Mesenchymal stem cell (in vitro differentiated cells and primary cell): ENCODE measurements at regions not wholly inside any gene's neighbourhood (a gene's known extent, or its start where the extent isn't known, plus 50 kb on each side); places are given as distances from the start of the nearest gene placed in this dataset.

Source experiments
- DNase-seq: peaks from one replicate; pipeline ENCODE4 v3.0.0-alpha.2; 2013
- H2AFZ ChIP-seq: one replicate; pipeline ENCODE4 v1.6.1; 2013; ENCODE audit warnings: low read depth, mild to moderate bottlenecking, control low read depth, inconsistent platforms, low read length, moderate library complexity
- H2AK5ac ChIP-seq: 2 replicates; pipeline ENCODE4 v1.6.1; 2013; ENCODE audit warnings: low read length, moderate library complexity, mild to moderate bottlenecking, inconsistent platforms; ENCODE audit not compliant: severe bottlenecking
- H2BK120ac ChIP-seq: one replicate; pipeline ENCODE4 v1.6.1; 2013; ENCODE audit warnings: low read depth, mild to moderate bottlenecking, inconsistent platforms, low read length, moderate library complexity
- H2BK12ac ChIP-seq, 2 experiments: one replicate each; pipeline ENCODE4 v1.6.1; 2013; ENCODE audit warnings: inconsistent platforms in 2 of 2, low read length in 2 of 2, mild to moderate bottlenecking in 2 of 2, moderate library complexity in 2 of 2, control low read depth in 1 of 2
- H2BK15ac ChIP-seq: one replicate; pipeline ENCODE4 v1.6.1; 2013; ENCODE audit warnings: mild to moderate bottlenecking, low read depth, inconsistent platforms; ENCODE audit not compliant: poor library complexity, severe bottlenecking
- H2BK5ac ChIP-seq: 2 replicates; pipeline ENCODE4 v1.6.1; 2013; ENCODE audit warnings: low read depth, mild to moderate bottlenecking, low read length, control low read depth, inconsistent platforms; ENCODE audit not compliant: poor library complexity, severe bottlenecking
- H3K14ac ChIP-seq, 2 experiments: one replicate each; pipeline ENCODE4 v1.6.1; 2013; ENCODE audit warnings: inconsistent platforms in 2 of 2, low read length in 2 of 2, control low read depth in 1 of 2, mild to moderate bottlenecking in 1 of 2, moderate library complexity in 1 of 2
- H3K18ac ChIP-seq, 2 experiments: one replicate each; pipeline ENCODE4 v1.6.1; 2013; ENCODE audit warnings: inconsistent platforms in 2 of 2, low read length in 2 of 2, control low read depth in 1 of 2, low read depth in 1 of 2, mild to moderate bottlenecking in 1 of 2
- H3K23ac ChIP-seq, 2 experiments: one replicate each; pipeline ENCODE4 v1.6.1; 2013; ENCODE audit warnings: inconsistent platforms in 2 of 2, low read length in 2 of 2, mild to moderate bottlenecking in 2 of 2, moderate library complexity in 2 of 2, control low read depth in 1 of 2
- H3K27ac ChIP-seq: 2 replicates; pipeline ENCODE4 v1.5.1; 2013; ENCODE audit warnings: mild to moderate bottlenecking, moderate library complexity, low read length, control low read depth, inconsistent platforms; ENCODE audit not compliant: poor library complexity, severe bottlenecking
- H3K27me3 ChIP-seq, 2 experiments: 2 replicates each; pipeline versions ENCODE4 v1.6.1 to v1.7.0; 2013; ENCODE audit warnings: low read length in 2 of 2, mild to moderate bottlenecking in 2 of 2, moderate library complexity in 2 of 2, control low read depth in 1 of 2, inconsistent platforms in 1 of 2; ENCODE audit not compliant: control insufficient read depth in 1 of 2, insufficient read depth in 1 of 2
- H3K36me3 ChIP-seq, 2 experiments: 2 replicates each; pipeline versions ENCODE4 v1.6.1 to v1.7.0; 2013; ENCODE audit warnings: low read length in 2 of 2, control low read depth in 1 of 2, inconsistent platforms in 1 of 2, low read depth in 1 of 2, mild to moderate bottlenecking in 1 of 2; ENCODE audit not compliant: insufficient read depth in 2 of 2, control insufficient read depth in 1 of 2
- H3K4ac ChIP-seq, 2 experiments: one replicate each; pipeline ENCODE4 v1.6.1; 2013; ENCODE audit warnings: inconsistent platforms in 2 of 2, low read length in 2 of 2, mild to moderate bottlenecking in 2 of 2, moderate library complexity in 2 of 2, control low read depth in 1 of 2, low read depth in 1 of 2
- H3K4me1 ChIP-seq: 2 replicates; pipeline ENCODE4 v1.6.1; 2013; ENCODE audit warnings: low read depth, low read length, control low read depth; ENCODE audit not compliant: control insufficient read depth, insufficient read depth
- H3K4me2 ChIP-seq: 2 replicates; pipeline ENCODE4 v1.6.1; 2013; ENCODE audit warnings: low read length, mild to moderate bottlenecking, inconsistent platforms; ENCODE audit not compliant: poor library complexity, severe bottlenecking
- H3K4me3 ChIP-seq, 2 experiments: 2 replicates each; pipeline versions ENCODE4 v1.5.1 to v1.7.0; 2013; ENCODE audit warnings: low read length in 2 of 2, mild to moderate bottlenecking in 2 of 2, control low read depth in 1 of 2, low read depth in 1 of 2; ENCODE audit not compliant: insufficient read depth in 1 of 2
- H3K79me1 ChIP-seq: replicated peaks from 2 replicates; pipeline ENCODE4 v1.6.1; 2013; ENCODE audit warnings: mild to moderate bottlenecking, control low read depth, low read length, inconsistent platforms; ENCODE audit not compliant: poor library complexity, severe bottlenecking
- H3K9ac ChIP-seq: 2 replicates; pipeline ENCODE4 v1.7.0; 2013; ENCODE audit warnings: mild to moderate bottlenecking, low read length, moderate library complexity
- H3K9me3 ChIP-seq: 2 replicates; pipeline ENCODE4 v1.7.0; 2013; ENCODE audit warnings: mild to moderate bottlenecking, low read length; ENCODE audit not compliant: control insufficient read depth
- H4K8ac ChIP-seq: one replicate; pipeline ENCODE4 v1.6.1; 2013; ENCODE audit warnings: inconsistent platforms, mild to moderate bottlenecking, low read length, moderate library complexity
- H4K91ac ChIP-seq: one replicate; pipeline ENCODE4 v1.6.1; 2013; ENCODE audit warnings: mild to moderate bottlenecking, low read length, inconsistent platforms
- WGBS: methylation state at CpG from one replicate; pipeline ENCODE4 v1.1.7; 2013; ENCODE audit warnings: mixed read lengths; 5-methylcytosine and 5-hydroxymethylcytosine counted together

DNA sequence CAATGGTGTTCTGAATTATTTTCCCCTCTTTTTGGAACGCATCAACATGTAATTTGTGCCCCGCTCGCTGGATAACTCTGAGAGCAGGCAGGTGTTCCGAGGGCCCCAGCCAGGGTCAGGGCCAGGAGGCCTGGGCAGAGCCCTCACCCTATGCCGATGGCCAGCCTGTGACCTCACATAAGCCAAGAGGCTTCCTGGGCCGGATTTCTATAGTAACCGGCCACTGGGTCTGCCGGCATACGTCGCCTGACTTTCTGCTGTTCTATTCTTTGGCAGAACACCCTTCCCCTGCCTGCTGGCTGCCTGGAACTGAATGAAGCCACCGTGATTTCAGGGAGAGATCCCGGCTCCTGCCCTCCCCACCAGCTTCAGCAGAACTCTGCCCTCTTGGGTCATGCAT is 375.2 kb downstream of the SHANK2 start:
- H3K4ac ChIP-seq, result no peak overlapping the region
- H3K4me2 ChIP-seq, result no peak overlapping the region
- H4K91ac ChIP-seq, result no peak overlapping the region
- H3K79me1 ChIP-seq, result no peaks in the 10 kb centered on the region
- H3K14ac ChIP-seq, result no peak overlapping the region
- no peaks in the 10 kb centered on the region for H3K9me3 ChIP-seq
- H2AK5ac ChIP-seq, result no peak overlapping the region
- H3K36me3 ChIP-seq, result no peaks in the 10 kb centered on the region
- H2AFZ ChIP-seq, result no peak overlapping the region
- H3K18ac ChIP-seq, result no peak overlapping the region
- no peak overlapping the region for H2BK120ac ChIP-seq
- peaks cover 2% of the 10 kb centered on the region for H3K4me1 ChIP-seq
- H2BK5ac ChIP-seq, result no peak overlapping the region
- no peak overlapping the region for H4K8ac ChIP-seq
- H2BK15ac ChIP-seq, result no peak overlapping the region
- DNase-seq, result no peak
- H3K23ac ChIP-seq, result no peak overlapping the region
- H3K27ac ChIP-seq, result no peak overlapping the region
- WGBS, result 89% methylated on average over 12 of the region's 12 CpGs
- H3K9ac ChIP-seq, result no peak overlapping the region
- no peak overlapping the region for H2BK12ac ChIP-seq
- peaks cover 0 to 2% of the 10 kb centered on the region in 2 experiments for H3K27me3 ChIP-seq
- H3K4me3 ChIP-seq, result no peak overlapping the region

- Histone ChIP-seq H2AK5ac (no peak overlapping the region), H2AFZ (no peak overlapping the region), H2BK5ac (no peak overlapping the region), H2BK12ac (no peak overlapping the region), H3K79me1 (no peaks in the 10 kb centered on the region), H3K4me2 (no peak overlapping the region), H3K9me3 (no peaks in the 10 kb centered on the region), H3K27ac (no peak overlapping the region), H2BK15ac (no peak overlapping the region), H3K4ac (no peak overlapping the region), H3K36me3 (no peaks in the 10 kb centered on the region), H3K23ac (no peak overlapping the region), H4K91ac (no peak overlapping the region), H3K14ac (no peak overlapping the region), H3K4me3 (no peak overlapping the region), H3K27me3 (peaks cover 0 to 5% of the 10 kb centered on the region in 2 experiments), H3K18ac (no peak overlapping the region), H3K9ac (no peak overlapping the region), H4K8ac (no peak overlapping the region), H3K4me1 (peaks cover 2% of the 10 kb centered on the region), H2BK120ac (no peak overlapping the region)
- 74% methylated on average over 7 of the region's 7 CpGs for WGBS
- no peak for DNase-seq
These were observed 374.0 kb downstream of the SHANK2 start for GRCh38 chr11:70878366-70878765.

DNA sequence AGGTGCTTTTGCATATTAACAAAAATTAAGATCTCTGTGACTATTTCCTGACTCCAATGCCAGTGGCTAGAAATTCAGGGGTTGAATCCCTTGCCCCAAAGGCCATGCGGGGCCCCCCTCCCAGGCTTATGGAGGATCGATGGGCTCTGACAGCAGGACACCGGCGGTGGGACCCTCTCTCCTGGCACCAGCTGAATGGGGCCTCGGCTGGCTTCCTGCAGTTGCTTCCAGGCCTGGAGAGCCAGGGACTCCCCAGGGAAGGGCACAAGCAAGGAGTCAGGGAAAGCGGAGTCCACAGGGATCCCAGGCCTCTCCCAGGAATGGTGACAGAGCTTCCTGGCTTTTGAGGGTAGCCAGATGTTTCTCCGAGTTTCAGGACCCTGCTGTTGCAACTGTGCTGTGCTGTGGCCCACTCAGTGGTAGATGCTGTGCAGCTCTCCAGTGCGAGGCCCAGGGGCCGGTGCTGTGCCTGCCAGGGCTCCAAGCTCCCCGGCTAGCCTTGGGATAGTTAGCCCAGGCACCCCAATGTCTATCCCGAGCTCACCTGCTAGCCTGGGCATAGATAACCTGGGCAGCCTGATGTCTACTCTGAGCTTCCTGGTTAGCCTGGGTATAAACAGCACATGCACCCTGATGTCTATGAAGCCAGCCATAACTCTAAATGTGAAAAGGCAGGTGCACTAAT is 372.6 kb downstream of the SHANK2 start:
- no peak overlapping the region for H2BK5ac ChIP-seq
- peaks cover 0 to 5% of the 10 kb centered on the region in 2 experiments for H3K27me3 ChIP-seq
- 88% methylated on average over 11 of the region's 11 CpGs for WGBS
- no peak overlapping the region for H3K27ac ChIP-seq
- H3K23ac ChIP-seq, result no peak overlapping the region
- no peak overlapping the region for H3K18ac ChIP-seq
- no peak overlapping the region for H2AK5ac ChIP-seq
- H3K4me1 ChIP-seq, result peaks cover 2% of the 10 kb centered on the region
- H2BK12ac ChIP-seq, result no peak overlapping the region
- no peak for DNase-seq
- H2BK15ac ChIP-seq, result no peak overlapping the region
- H3K9ac ChIP-seq, result no peak overlapping the region
- H4K91ac ChIP-seq, result no peak overlapping the region
- no peak overlapping the region for H3K4me2 ChIP-seq
- H3K4me3 ChIP-seq, result no peak overlapping the region
- no peak overlapping the region for H2BK120ac ChIP-seq
- H3K79me1 ChIP-seq, result no peaks in the 10 kb centered on the region
- H3K14ac ChIP-seq, result no peak overlapping the region
- H4K8ac ChIP-seq, result no peak overlapping the region
- no peak overlapping the region for H3K4ac ChIP-seq
- H2AFZ ChIP-seq, result no peak overlapping the region
- H3K36me3 ChIP-seq, result no peaks in the 10 kb centered on the region
- H3K9me3 ChIP-seq, result no peaks in the 10 kb centered on the region

- Histone ChIP-seq H3K14ac (no peak overlapping the region), H3K18ac (no peak overlapping the region), H2AK5ac (no peak overlapping the region), H4K8ac (no peak overlapping the region), H3K79me1 (no peaks in the 10 kb centered on the region), H3K4me1 (peaks cover 2% of the 10 kb centered on the region), H3K9ac (no peak overlapping the region), H3K4me2 (no peak overlapping the region), H2BK15ac (no peak overlapping the region), H2BK5ac (no peak overlapping the region), H3K4ac (no peak overlapping the region), H3K27me3 (peaks cover 0 to 8% of the 10 kb centered on the region in 2 experiments), H3K27ac (no peak overlapping the region), H2BK12ac (no peak overlapping the region), H3K36me3 (no peaks in the 10 kb centered on the region), H3K9me3 (no peaks in the 10 kb centered on the region), H4K91ac (no peak overlapping the region), H2AFZ (no peak overlapping the region), H2BK120ac (no peak overlapping the region), H3K4me3 (no peak overlapping the region), H3K23ac (no peak overlapping the region)
- no peak for DNase-seq
- WGBS, result 66% methylated on average over 5 of the region's 5 CpGs
These were observed 372.0 kb downstream of the SHANK2 start for GRCh38 chr11:70880416-70880815.
